Ecto neural progenitor cell (in vitro differentiated cells): ENCODE measurements at regions not wholly inside any gene's neighbourhood (a gene's known extent, or its start where the extent isn't known, plus 50 kb on each side); places are given as distances from the start of the nearest gene placed in this dataset.
"Not testable (repeated sequence)": the region's sequence is repeated elsewhere in the genome, so short reads cannot be mapped to it uniquely, and the experiment has no call there.

ENCODE experiments used
- DNase-seq: peaks from one replicate; pipeline ENCODE4 v3.0.0-alpha.2; 2018; ENCODE audit warnings: low spot score

DNA sequence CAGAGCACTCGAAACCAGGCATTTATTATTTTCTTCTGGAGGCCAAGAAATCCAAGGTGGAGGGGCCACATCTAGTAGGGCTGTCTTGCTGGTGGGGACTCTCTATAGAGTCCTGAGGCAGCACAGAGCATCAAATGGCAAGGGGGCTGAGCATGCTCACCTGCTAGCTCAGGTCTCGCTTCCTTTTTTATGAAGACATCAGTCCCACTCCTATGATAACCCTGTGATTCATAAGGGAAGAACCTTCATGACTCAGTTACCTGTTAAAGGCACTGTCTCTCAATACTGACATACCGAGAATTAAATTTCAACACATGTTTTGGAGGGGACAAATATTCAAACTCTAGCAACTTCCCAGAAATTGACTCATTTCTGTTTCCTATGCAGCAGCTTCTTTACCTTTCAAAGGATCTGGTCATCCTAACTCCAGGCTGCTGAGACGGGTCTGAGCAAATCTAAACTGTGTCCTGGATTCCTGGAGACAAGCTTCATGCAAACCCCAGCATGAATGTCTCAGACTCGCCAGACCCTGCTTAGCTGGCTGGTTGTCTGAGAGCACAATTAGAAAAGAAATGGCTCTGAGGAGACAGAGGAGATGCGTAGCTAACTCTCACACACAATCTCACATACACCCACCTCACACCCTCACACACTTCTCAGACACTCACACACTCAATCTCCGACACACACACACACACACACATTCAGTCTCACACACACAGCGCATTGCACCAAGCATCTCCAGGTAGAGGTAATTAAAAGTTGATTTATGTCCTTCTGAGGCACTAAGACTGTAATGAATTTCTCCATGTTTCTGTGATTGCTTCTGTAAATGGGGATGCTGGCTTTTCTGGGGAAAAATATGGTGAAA lies 280.8 kb downstream of the BCL2L11 start:
- not testable (repeated sequence) for DNase-seq

DNA sequence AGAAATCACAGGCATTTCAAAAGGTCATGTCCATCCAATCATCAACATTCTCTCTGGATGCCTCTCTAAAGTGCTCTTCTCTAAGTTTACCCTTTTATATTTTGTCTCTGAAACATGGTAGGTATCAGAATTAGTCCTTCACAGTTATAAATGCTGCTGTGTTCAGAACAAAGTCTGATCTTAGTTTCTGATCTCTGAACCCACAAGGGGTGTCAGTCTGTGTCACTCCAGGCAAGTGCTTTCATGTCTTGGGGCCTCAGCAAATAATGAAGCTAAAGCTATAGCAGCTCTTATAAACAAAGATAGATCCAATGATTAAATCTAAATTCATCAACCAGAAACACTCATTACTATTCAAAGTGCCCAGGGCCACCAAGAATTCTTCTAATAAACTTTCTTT lies 281.7 kb downstream of the BCL2L11 start:
- not testable (repeated sequence) for DNase-seq

DNA sequence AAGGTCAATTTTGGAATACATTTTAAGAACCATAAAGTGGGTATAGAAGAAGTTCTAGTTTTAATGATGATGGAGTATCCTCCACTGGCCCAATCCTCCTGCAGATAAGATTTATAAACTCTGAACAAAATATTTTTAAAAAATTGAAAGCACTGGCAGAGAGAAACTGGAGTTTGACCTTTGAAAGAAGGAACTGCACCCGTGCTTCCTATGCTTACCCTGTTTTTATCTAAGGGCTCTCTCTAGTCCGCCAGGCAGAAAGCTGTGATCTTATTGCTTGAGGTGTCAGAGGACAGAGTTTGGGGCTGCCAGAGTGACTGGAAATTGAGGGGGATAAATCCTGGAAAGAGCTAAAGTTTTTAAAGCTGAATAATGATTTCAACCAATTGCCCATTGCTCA lies 282.6 kb downstream of the BCL2L11 start:
- DNase-seq, result not testable (repeated sequence)

DNA sequence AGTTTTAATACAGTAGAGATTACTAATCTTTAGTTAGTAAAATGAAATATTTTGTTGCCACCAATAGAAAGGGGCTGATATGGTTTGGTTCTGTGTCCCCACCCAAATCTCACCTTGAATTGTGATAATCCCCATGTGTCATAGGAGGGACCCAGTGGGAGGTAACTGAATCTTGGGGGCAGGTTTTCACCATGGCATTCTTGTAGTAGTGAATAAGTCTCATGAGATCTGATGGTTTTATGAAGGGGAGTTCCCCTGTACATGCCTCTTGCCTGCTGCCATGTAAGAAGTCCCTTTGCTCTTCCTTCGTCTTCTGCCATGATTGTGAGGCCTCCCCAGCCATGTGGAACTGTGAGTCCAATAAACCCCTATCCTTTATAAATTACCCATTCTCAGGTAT lies 285.9 kb downstream of the BCL2L11 start:
- DNase-seq, result not testable (repeated sequence)

DNA sequence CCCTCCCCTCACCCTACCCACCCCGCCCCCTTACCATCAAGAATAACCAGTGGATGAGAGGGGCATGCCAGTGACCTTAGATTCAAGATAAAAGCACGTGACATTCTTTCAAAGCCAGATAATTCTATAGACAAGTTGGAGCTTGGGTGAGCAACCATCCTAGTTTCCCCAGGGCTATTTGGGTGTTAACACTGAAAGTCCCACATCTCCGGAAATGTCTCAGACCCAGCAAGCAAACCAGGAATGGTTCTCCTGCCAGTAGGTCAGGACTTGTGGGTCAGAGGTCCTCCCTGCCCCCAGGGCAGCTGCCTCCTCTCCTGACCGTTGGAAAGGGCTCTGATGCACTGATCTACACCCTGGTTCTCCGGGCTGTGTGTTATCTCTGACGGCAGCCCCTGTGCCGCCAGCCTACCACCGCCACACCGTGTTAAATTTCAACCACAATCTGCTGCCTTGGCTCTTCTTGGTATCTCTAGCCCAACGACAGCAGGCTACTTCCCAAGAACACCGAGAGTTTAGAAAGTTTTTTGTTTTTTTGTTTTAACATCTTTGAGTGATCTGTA lies 287.0 kb downstream of the BCL2L11 start:
- not testable (repeated sequence) for DNase-seq

DNA sequence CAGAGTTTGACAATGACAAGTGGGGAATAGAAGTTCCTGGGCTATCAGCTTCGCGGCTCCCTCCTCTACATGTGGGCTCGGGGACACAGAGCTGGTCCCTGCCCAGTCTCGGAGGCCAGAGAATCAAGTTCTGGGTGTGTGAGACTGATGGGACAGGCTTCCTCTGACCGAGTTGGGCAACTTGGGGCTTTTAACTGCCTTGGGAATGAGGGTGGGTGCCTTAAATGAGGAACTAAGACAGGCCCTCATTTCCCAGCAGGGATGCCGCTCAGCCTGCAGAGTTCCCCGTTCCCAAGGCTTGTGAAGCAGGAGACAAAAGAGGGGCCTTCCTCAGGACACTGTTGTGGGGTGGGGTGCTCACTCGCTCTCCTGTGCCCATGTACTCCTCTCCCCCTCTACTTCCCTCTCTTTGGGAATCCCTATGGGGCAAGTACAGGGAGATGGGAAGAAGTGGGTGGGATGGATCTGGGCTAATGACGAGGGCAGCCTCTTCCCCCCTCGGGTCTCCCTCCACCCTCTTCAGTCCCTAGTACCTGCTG lies 290.2 kb downstream of the BCL2L11 start:
- not testable (repeated sequence) for DNase-seq

DNA sequence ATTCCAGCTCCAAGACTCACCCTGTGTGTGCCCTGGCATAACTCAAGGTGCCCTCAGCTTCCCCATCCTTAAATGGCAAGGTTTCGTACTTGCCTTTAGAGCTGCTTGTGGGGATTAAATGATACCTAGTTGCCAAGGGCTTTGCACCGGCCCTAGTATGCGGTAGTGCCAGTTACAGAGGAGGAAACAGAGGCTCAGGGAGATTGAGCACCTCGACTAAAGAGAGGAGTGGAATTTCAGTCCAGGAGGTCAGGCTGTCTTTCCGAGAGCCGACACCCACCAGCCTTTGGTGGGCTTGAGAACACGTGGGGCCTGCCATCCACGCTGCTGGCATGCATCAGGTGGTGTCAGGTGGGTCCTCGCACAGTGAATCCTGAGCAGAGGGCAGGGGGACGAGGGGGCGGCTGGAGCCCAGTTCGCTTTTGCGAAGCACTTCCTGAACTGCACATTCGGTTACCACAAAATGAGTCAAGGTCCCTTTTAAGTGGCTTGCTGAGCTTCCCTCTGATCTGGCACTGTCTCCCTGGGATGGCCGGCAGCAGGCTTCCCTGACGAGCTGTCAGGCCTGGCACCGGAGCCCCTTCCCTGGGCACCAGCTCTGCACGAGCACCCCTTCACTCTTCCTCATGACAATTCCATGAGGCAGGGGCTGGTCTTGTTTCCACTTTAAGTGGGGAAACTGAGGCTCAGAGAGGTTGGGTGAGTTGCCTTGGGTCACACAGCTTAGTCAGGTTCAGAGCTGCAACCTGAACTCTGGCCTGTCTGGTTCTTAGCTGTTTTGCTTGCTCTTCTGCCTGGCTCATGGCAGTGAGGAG lies 291.4 kb downstream of the BCL2L11 start:
- DNase-seq, result not testable (repeated sequence)

DNA sequence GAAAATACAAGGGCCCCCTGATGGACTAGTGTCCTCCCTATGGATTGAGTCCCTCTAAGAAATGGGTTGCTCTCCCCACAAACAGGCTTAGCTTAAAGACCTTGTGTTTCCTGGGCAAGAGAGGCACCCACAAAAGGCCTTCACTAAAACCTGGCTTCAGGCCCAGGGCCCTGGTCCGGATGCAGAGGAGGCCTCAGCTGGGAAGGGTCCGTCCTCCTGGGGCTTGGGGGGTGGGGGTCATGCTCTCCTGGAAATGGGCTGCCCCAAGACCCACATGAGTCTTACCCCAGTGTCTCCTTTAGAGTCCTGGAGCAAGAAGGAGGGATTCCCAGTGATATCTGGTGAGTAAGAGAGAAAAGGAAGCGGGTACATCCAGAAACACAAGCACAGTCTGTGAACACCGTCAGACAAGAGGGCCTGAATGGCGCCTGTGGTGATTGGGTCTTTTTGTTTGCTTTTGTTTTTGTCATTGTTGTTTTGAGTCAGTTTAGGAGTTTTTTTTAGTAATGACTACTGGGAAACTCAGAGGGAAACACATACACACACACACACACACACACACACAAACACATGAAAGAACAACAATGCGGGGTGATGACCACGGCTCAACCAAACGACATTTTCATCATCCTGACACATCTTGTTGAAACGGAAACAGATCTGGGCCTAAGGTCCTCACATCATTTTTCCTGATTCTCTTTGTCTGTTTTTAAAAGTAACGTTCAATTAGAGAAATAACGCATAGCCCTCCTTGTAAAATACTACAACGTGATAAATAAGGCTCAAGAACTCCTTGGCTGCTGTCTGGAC lies 292.3 kb downstream of the BCL2L11 start:
- not testable (repeated sequence) for DNase-seq

DNA sequence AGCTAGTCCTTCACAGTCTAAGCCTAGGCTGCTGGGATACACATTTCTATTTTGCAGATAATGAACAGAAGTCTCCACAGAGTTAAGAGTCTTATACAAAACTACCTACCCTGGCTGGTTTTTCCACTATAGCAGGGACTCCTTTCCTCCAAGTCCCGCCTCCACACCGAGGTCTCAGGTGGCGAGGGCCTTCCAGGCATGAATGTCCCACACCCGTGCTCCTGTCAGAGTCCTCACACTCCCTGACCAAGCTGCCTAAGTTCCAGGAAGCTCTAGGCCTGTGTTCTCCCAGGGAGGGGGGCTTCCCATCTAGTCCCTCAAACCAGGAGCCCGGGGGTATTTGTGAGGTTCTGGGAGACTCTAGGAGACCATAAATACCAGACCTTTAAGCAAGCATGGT lies 293.2 kb downstream of the BCL2L11 start:
- DNase-seq, result not testable (repeated sequence)

DNA sequence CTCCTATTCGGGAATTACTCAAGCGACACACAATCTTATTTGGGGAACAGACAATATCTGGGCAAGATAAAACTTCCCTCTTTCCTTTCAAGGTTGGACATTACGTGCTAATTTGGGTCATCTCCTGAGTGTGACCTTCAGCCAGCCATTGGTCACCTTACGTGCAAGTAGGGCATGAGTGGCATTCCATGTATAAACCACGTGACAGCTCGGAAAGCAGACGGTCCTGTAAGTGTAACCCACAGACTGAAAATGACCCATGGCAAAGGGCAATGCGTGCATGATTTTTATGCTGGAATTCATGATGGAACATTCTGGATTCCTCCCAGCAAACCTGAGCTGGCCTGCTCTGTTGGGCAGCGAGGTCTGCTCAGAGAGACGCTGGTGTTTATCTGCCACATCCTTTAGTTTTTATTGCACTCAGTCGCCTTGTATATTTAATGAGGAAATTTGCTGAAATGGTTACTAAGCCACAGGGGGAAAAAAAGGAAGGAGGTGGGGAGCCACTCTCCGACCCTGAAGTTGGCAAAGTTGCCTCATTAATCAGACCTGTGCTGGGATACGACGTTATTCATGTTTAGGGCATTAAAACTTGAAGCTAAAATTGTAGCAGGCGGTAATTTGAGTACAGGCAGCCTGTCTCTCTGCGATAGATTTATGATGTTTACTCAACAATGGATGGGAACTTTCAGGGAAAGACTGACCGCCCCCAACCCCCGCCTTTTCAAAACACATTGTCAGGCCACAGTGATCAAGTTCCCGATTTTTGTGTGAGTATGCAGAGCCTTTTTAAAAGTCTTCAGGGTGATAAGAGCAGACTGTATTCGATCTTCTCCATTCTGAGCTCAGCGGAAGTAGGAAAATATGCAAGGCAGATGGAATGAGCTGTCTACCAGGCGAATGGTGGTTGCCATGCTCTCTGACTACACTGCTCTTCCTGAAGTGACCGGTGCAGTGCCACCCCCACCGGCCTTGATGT lies 295.3 kb downstream of the BCL2L11 start:
- not testable (repeated sequence) for DNase-seq

DNA sequence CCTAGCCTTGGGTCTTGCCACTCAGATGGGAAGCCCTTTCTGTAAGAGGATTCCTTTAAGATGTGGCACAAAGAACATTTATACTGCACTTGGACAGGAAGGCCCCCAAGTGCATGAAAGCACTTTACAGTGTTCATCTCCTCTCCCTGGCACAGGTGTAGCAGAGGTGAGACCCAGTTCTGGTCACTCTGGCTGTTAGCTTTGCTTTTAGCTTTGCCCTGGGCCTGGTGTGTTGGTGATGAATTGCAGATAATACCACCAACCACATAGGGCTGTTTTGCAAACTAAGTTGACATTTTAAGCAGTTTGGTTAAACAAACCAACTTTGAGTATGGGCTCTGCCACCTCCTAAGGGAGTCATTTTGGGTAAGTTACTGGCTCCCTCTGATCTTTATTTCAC lies 296.3 kb downstream of the BCL2L11 start:
- DNase-seq, result not testable (repeated sequence)

DNA sequence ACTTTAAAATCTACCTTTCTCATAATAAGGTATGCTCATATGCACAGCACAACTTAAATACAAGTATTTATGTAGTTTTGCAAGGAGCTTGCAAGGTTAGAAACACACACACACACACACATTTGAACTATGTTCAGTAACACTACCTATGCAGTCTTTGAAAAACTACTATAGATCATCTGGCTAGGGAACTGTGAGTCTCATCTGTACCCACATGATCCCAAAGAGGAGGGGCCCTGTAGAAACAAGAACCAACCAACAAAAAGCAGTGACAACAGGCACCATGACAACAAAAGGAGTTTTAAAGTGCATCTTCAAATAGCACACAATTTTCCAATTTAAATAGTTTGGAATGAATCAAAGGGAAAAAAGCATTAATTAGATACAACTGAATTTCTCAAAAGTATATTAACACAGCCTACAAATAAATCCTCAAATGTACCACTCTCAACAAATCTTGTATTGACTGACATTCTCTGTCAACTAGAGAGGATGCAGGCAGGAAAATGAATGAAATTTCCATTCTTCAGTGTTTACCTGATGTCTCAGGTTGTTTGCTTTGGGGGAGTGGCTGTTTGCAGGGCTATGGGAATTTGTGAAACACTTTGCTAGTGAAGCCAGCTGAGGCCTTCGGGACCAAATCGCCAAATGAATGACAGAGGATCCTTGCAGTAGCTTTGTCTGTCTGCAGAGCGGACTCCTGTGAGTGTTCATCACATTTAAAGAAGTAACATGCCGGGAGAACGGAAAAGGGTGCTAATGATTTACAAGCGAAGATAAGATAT lies 297.6 kb downstream of the BCL2L11 start:
- DNase-seq, result not testable (repeated sequence)

DNA sequence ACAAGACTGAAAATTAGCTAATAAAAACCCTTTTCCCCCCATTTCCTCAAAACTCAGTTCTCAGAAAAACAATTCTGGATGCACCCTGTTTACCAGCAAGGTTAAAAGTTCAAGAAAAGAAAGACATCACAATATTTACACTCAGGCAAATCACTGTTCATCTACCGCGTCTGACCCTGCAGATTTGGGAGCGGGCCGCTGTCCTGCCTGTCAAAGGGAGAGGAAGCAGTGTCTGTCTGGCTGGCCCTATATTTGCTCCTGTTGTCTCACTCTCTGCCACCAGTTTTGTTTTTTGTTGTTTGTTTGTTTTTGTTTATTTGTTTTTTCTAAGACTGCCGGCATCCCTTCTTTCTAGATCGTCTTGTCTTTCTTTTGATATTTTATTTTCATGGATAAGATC lies 299.4 kb downstream of the BCL2L11 start:
- DNase-seq, result not testable (repeated sequence)

DNA sequence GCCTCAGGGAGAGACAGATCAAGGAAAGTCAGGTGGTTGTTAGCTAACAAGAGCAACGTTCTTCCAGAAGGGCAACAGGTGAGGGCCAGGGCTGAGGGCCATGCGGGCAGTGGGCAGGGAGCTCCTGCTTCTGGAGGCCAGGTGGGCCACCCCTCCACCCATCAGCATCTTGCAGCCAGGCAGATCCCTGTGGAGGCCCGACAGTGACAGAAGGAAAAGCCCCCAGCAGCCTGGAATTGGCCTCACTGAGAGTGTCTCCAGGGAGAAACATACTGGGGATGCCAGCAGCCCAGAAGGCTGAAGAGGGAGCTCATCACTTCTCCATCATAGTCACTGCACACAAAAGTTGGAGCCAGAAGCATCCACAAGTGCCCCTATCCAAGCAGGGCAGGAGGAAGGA lies 300.1 kb downstream of the BCL2L11 start:
- not testable (repeated sequence) for DNase-seq

DNA sequence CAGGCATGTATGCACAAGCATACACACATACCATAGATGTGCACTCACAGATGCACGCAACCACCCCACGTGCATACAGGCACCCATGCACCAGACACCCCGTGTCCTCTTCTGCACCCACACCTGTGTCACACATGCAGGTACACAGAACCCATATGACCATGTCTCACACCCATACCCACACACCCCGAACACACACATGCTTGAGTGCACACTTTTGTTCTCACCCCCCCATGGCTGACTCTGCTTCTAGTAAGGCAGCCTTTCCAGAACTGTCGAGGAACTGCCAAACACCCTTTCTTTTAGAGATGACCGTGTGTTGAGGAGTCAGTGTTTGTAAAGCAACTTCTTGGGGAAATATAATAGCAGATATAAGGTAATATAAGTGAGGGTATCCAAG lies 301.2 kb downstream of the BCL2L11 start:
- DNase-seq, result not testable (repeated sequence)

DNA sequence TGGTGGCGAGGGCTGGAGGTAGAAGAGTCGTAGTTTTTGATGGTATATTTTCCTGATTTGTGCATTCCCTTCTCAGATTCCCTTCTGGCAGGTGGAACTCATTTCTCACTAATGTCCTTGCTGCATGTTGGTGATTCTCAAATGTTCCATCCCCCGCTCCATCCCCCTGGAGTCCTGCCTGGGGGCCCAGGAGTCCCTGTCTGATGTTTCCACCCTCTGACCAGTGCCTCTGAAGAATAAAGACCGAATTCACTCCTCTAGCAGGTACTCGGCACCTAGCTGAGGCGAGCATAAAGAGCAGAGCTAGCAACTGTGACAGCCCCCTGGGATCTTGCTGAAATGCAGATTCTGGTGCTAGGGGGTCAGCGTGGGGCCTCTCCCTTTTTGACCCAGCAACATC lies 301.8 kb downstream of the BCL2L11 start:
- not testable (repeated sequence) for DNase-seq

DNA sequence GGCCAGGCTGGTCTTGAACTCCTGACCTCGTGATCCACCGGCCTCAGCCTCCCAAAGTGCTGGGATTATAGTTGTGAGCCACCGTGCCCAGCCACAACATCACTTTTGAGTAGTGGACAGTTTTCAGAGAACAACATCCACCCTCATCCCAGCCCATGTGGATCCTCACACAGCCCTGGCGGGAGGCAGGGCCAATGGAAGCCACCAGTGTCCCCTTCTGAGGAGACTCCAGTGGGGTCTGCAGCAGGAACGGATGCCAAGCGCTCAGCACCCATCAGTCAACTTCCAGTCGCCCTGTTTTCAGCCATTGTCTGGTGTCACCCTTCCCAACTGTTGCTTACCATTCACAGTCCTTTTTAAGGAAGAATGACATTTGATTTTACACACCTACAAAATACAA lies 302.5 kb downstream of the BCL2L11 start:
- not testable (repeated sequence) for DNase-seq

DNA sequence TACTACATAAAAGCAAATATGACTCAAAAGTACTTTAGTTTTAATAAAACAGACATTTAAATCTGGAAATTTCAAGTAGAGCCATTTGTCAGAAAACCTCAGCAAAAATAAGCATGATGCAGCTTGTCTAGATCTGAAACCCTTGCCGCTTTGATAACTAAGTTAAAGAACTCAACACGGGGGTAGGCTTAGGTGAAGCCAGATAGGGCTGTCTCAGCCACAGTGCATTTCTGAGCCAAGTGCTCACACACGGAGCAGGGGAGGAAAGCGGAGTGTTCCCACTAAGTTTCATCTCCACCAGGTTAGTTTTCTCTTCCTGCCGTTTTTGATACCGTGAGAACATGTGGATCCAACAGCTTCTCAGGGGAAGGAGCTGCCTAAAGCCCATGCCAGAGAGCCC lies 303.5 kb downstream of the BCL2L11 start:
- DNase-seq, result not testable (repeated sequence)

DNA sequence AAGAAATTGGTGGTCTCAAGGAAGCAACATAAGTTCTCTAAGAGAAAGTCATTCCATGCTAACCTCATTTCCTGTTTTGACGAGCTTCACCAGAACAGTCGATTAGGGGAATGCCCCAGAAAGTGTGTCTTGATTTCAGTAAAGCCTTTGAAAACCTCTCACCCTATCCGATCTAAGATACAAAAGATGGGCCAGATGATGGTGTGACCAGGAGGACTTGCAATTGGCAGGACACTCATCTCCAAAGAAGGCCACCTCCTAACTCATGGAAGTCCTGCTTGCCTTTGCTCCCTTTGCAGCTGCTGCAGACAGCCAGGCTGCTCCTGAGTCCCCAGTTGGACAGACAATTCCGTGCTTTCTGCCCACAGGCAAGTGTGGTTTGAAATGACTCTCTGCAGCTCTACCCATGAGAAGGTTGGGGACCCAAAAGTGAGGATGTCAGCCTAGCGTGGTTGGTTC lies 304.2 kb downstream of the BCL2L11 start:
- not testable (repeated sequence) for DNase-seq
